Endothelial cell of umbilical vein (primary cell): ENCODE measurements at regions not wholly inside any gene's neighbourhood (a gene's known extent, or its start where the extent isn't known, plus 50 kb on each side); places are given as distances from the start of the nearest gene placed in this dataset.
A peak's percentile ranks its signal among the peaks of the same experiment; 100 is the strongest.

Experiments
- BruUV-seq: library from RNA; stranded (reverse); fragments of 400-500 nt; replicated peaks from 2 replicates; lab custom pipeline; 2021; lab: Mats Ljungman, UMichigan
- CTCF ChIA-PET: fragments of 300-600, 350-600 bp; sonication (Branson Sonifier 250); formaldehyde crosslinking; loops from one replicate; lab custom pipeline; 2021; ENCODE audit warnings: antibody characterized with exemption, inconsistent platforms; lab: Charles Lee
- POLR2A ChIA-PET: fragments of 300-600, 350-600 bp; sonication (Branson Sonifier 250); formaldehyde crosslinking; loops from one replicate; lab custom pipeline; 2021; ENCODE audit warnings: antibody characterized with exemption, inconsistent platforms; lab: Charles Lee
- DNase-seq: peaks from one replicate; pipeline ENCODE4 v3.0.0-alpha.2; 2011; ENCODE audit warnings: low read depth, low spot score
- FAIRE-seq: peaks from 2 replicates; lab custom pipeline; 2011; peaks lifted over from hg19 to GRCh38; lab: Jason Lieb, UNC
- H2AFZ ChIP-seq: 2 replicates; pipeline ENCODE4 v1.6.0; 2012; ENCODE audit warnings: low read depth, low read length, control low read depth, inconsistent platforms
- H3K27ac ChIP-seq: 2 replicates; pipeline ENCODE4 v1.5.1; 2011; ENCODE audit warnings: low read depth, mild to moderate bottlenecking, control low read depth, low read length, moderate library complexity; ENCODE audit not compliant: insufficient read depth
- H3K27me3 ChIP-seq, 2 experiments: 2 replicates each; pipeline versions ENCODE4 v1.6.0 to v1.6.1; 2011; ENCODE audit warnings: low read length in 2 of 2, mixed read lengths in 1 of 2; ENCODE audit not compliant: control insufficient read depth in 2 of 2, insufficient read depth in 2 of 2
- H3K36me3 ChIP-seq, 2 experiments: 2 replicates in 1 of 2; 3 replicates in 1 of 2; pipeline ENCODE4 v1.5.1; 2011; ENCODE audit warnings: low read length in 2 of 2, mild to moderate bottlenecking in 1 of 2, moderate library complexity in 1 of 2; ENCODE audit not compliant: control insufficient read depth in 2 of 2, insufficient read depth in 2 of 2; ENCODE audit errors: extremely low read depth in 1 of 2
- H3K4me1 ChIP-seq: 3 replicates; pipeline ENCODE4 v1.5.1; 2011; ENCODE audit warnings: mild to moderate bottlenecking, low read length; ENCODE audit not compliant: control insufficient read depth, insufficient read depth; ENCODE audit errors: extremely low read depth
- H3K4me2 ChIP-seq: 2 replicates; pipeline ENCODE4 v1.6.1; 2011; ENCODE audit warnings: low read length, control low read depth, mixed read lengths; ENCODE audit not compliant: insufficient read depth
- H3K4me3 ChIP-seq, 3 experiments: fragments of 200-600 bp in 1 of 3; sonication (generic), shearing (Covaris generic) in 1 of 3; replicated peaks in 1 of 3; 2 replicates each; pipeline ENCODE4 v1.5.1; 2011 to 2016; ENCODE audit warnings: control low read depth in 3 of 3, low read length in 3 of 3, mild to moderate bottlenecking in 2 of 3, inconsistent platforms in 1 of 3, low read depth in 1 of 3, moderate library complexity in 1 of 3; ENCODE audit not compliant: insufficient read depth in 1 of 3
- H3K79me2 ChIP-seq: 2 replicates; pipeline ENCODE4 v1.6.0; 2012; ENCODE audit warnings: low read length, inconsistent platforms; ENCODE audit not compliant: control insufficient read depth, insufficient read depth
- H3K9ac ChIP-seq: replicated peaks from 2 replicates; pipeline ENCODE3; 2011; ENCODE audit warnings: low read length, control low read depth; ENCODE audit not compliant: insufficient read depth; ENCODE audit errors: extremely low read depth
- H3K9me1 ChIP-seq: replicated peaks from 3 replicates; pipeline ENCODE4 v1.6.0; 2011; ENCODE audit warnings: mild to moderate bottlenecking, low read length; ENCODE audit not compliant: control insufficient read depth, insufficient read depth; ENCODE audit errors: extremely low read depth
- H3K9me3 ChIP-seq: replicated peaks from 2 replicates; pipeline ENCODE4 v1.5.1; 2012; ENCODE audit warnings: low read length, inconsistent platforms; ENCODE audit not compliant: control insufficient read depth, insufficient read depth
- H4K20me1 ChIP-seq: replicated peaks from 2 replicates; pipeline ENCODE3; 2011; ENCODE audit warnings: mild to moderate bottlenecking, low read length; ENCODE audit not compliant: control insufficient read depth, insufficient read depth; ENCODE audit errors: extremely low read depth
- EZH2 ChIP-seq: IDR thresholded peaks from 2 replicates; pipeline ENCODE4 v1.6.1; 2012; ENCODE audit warnings: borderline replicate concordance, low read depth, mild to moderate bottlenecking, moderate library complexity, low read length, inconsistent platforms; ENCODE audit not compliant: severe bottlenecking
- FOS ChIP-seq: IDR thresholded peaks from 2 replicates; pipeline ENCODE4 v1.6.1; 2011; ENCODE audit warnings: mild to moderate bottlenecking, low read length, moderate library complexity, borderline replicate concordance; ENCODE audit not compliant: insufficient read depth
- GATA2 ChIP-seq: IDR thresholded peaks from 2 replicates; pipeline ENCODE4 v1.7.0; 2011; ENCODE audit warnings: low read depth, mild to moderate bottlenecking, moderate library complexity, mixed read lengths, low read length; ENCODE audit not compliant: insufficient read length, insufficient read depth
- JUN ChIP-seq: IDR thresholded peaks from 2 replicates; pipeline ENCODE4 v1.6.1; 2011; ENCODE audit warnings: borderline replicate concordance, low read depth; ENCODE audit not compliant: insufficient read length, insufficient read depth
- MAX ChIP-seq: IDR thresholded peaks from 2 replicates; pipeline ENCODE4 v1.6.1; 2011; ENCODE audit not compliant: insufficient read depth, insufficient read length
- MYC ChIP-seq: IDR thresholded peaks from one replicate; pipeline ENCODE4 v1.6.1; 2011; ENCODE audit warnings: mild to moderate bottlenecking, low read depth, low read length
- POLR2A ChIP-seq: IDR thresholded peaks from 2 replicates; pipeline ENCODE4 v1.6.1; 2012; ENCODE audit warnings: low read depth, mild to moderate bottlenecking, control low read depth, low read length
- POLR2AphosphoS5 ChIP-seq: IDR thresholded peaks from 2 replicates; pipeline ENCODE4 v1.6.1; 2012; ENCODE audit warnings: low read depth, mild to moderate bottlenecking, control low read depth, low read length, moderate library complexity; ENCODE audit not compliant: insufficient read depth
- dilution Hi-C: fragments of 300-500 bp; cut with MboI; formaldehyde crosslinking; loops from one replicate; pipeline ENCODE4 v1.15.0; 2019; ENCODE audit warnings: low sequenced_read_pairs; ENCODE audit not compliant: extremely low pct_ligation_motif_present
- intact Hi-C: fragments of 100-400 bp; cut with micrococcal nuclease; formaldehyde crosslinking; loops from one replicate; pipeline ENCODE4 v1.10.0; 2022
- TF ChIP-seq, protein P1 (sequence below), 2 donors: IDR thresholded peaks; 1 replicate in 1 of 2; 2 replicates in 1 of 2; pipeline ENCODE4 v1.5.1; 2011; ENCODE audit warnings: low read length in 2 of 2, mild to moderate bottlenecking in 2 of 2, moderate library complexity in 2 of 2, control low read depth in 1 of 2, inconsistent platforms in 1 of 2, low read depth in 1 of 2; ENCODE audit not compliant: insufficient read depth in 1 of 2; ENCODE audit errors: extremely low read depth in 1 of 2

DNA sequence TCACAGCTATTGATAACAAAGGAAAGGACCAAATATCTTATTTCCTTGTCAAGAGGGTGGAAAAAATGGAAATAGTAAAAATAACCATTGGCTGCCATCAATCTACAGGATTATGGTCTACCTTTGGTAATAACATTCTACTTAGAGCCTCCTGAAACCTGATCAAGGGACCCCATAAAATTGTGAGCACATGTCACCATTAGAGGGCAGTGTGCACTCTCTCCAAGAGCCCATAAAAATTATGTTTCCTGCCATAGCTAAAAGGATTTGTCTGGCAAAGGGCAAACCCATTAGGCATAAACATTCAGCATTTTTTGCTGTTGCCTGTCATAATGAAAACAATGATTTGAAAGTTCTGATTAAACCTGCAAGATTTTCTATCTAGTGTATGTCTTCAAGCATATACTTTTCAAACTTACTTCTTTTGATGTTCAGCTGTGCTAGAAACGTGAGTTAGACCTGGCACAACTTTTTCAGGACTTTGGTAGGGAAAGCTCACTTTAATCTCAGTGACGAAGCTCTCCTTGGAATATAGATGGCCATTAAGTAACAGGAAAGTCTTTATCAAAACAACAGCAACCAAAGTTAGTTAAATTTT, 120.7 kb upstream of the ZFP64 start:
- H3K27ac ChIP-seq, result no peak overlapping the region
- no peak overlapping the region for H2AFZ ChIP-seq
- dilution Hi-C loops (no loop called here), intact Hi-C loops (loop anchor here (1.0 to 2.0 kb wide), 7 partner anchors 67 to 1631 kb away; no protein-coding TSS in a partner anchor)
- no peak overlapping the region for H3K4me3 ChIP-seq
- ChIA-PET POLR2A (no interaction called here), CTCF (interaction anchor here (0.6 to 5.7 kb wide), 50 partner anchors 8 to 1887 kb away, joined by 3 to 173 read pairs (median 4); no protein-coding TSS in a partner anchor)
- no peaks in the 10 kb centered on the region for H3K27me3 ChIP-seq
- FAIRE-seq, result peak; percentile 80
- no peaks in the 10 kb centered on the region for H3K79me2 ChIP-seq
- H3K9ac ChIP-seq, result no peak overlapping the region
- H3K4me2 ChIP-seq, result no peak overlapping the region
- BruUV-seq, result no TSS peak
- no peaks in the 10 kb centered on the region for H4K20me1 ChIP-seq
- no peaks in the 10 kb centered on the region for H3K9me1 ChIP-seq
- no peak for TF ChIP-seq JUN
- TF ChIP-seq, protein P1, sequence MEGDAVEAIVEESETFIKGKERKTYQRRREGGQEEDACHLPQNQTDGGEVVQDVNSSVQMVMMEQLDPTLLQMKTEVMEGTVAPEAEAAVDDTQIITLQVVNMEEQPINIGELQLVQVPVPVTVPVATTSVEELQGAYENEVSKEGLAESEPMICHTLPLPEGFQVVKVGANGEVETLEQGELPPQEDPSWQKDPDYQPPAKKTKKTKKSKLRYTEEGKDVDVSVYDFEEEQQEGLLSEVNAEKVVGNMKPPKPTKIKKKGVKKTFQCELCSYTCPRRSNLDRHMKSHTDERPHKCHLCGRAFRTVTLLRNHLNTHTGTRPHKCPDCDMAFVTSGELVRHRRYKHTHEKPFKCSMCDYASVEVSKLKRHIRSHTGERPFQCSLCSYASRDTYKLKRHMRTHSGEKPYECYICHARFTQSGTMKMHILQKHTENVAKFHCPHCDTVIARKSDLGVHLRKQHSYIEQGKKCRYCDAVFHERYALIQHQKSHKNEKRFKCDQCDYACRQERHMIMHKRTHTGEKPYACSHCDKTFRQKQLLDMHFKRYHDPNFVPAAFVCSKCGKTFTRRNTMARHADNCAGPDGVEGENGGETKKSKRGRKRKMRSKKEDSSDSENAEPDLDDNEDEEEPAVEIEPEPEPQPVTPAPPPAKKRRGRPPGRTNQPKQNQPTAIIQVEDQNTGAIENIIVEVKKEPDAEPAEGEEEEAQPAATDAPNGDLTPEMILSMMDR (IDR thresholded peaks at IDR 0.05; ENCODE audit: extremely low read depth in 1 of 2, insufficient read depth in 1 of 2, low read depth in 1 of 2, low read length in 2 of 2), result peak; percentile 61 to 63
- no peak for TF ChIP-seq EZH2
- H3K9me3 ChIP-seq, result no peaks in the 10 kb centered on the region
- DNase-seq, result peak; percentile 82
- H3K4me1 ChIP-seq, result no peaks in the 10 kb centered on the region
- H3K36me3 ChIP-seq, result no peaks in the 10 kb centered on the region

DNA sequence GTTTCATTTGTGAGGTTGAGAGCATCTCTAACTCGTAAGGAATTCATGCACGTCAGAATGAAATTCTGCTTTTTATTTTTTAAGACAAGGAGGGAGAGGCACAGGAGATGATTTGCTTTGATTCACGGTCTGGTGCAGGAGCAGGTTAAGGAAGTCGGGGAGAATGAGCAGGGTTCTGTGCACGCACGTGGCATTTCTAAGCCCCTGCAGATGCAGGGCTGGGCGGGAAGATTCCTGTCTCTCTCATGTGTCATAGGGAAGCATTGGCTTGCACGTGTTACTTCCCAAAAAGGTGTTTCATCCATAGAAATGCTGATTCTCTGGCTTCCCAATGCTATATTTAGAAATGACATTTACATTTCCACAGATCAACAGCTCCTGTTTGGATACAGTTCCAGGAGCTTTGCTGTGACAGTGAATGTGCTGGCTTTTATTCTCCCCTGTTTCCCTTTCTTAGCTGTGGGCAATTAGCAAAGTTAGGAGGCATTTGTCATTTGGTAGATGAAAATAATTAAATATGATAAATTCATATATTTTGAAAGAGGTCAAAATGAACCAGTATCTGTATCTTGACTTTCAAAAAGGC, 119.7 kb upstream of the ZFP64 start:
- no peak for FAIRE-seq

More for the DNA sequence above, 119.7 kb upstream of the ZFP64 start:
- Histone ChIP-seq H3K9me1 (no peaks in the 10 kb centered on the region), H3K9me3 (no peaks in the 10 kb centered on the region), H3K4me1 (no peaks in the 10 kb centered on the region), H3K4me2 (no peak overlapping the region), H3K4me3 (no peak overlapping the region), H3K27ac (no peak overlapping the region), H2AFZ (no peak overlapping the region), H3K36me3 (no peaks in the 10 kb centered on the region), H3K27me3 (no peaks in the 10 kb centered on the region), H4K20me1 (no peaks in the 10 kb centered on the region), H3K9ac (no peak overlapping the region), H3K79me2 (no peaks in the 10 kb centered on the region)
- TF ChIP-seq FOS, result no peak
- no peak for TF ChIP-seq POLR2A
- TF ChIP-seq POLR2AphosphoS5, result no peak
- TF ChIP-seq JUN, result no peak
- no peak for TF ChIP-seq MYC
- TF ChIP-seq EZH2, result no peak
- TF ChIP-seq GATA2, result no peak
- TF ChIP-seq, protein P1 (IDR thresholded peaks at IDR 0.05; ENCODE audit: extremely low read depth in 1 of 2, insufficient read depth in 1 of 2, low read depth in 1 of 2, low read length in 2 of 2), result no peak
- no peak for TF ChIP-seq MAX
- intact Hi-C loops, result no loop called here
- CTCF ChIA-PET, result interaction anchor here (0.8 to 5.7 kb wide), 21 partner anchors 10 to 1888 kb away, joined by 3 to 173 read pairs (median 7); no protein-coding TSS in a partner anchor
- dilution Hi-C loops, result no loop called here
- BruUV-seq, result no TSS peak
- no peak for DNase-seq
- POLR2A ChIA-PET, result no interaction called here
